Subcutaneous abdominal adipose tissue (tissue), 5 donors: ENCODE measurements at regions not wholly inside any gene's neighbourhood (a gene's known extent, or its start where the extent isn't known, plus 50 kb on each side); places are given as distances from the start of the nearest gene placed in this dataset.

Source experiments
- H3K27ac ChIP-seq: one replicate; pipeline ENCODE4 v1.7.0; 2013; ENCODE audit warnings: low read depth, mild to moderate bottlenecking, inconsistent platforms, low read length, moderate library complexity
- H3K27me3 ChIP-seq, 5 donors: one replicate each; pipeline ENCODE4 v1.7.0; 2013; ENCODE audit warnings: low read length in 5 of 5, inconsistent platforms in 1 of 5; ENCODE audit not compliant: control insufficient read depth in 5 of 5, insufficient read depth in 4 of 5
- H3K36me3 ChIP-seq, 5 donors: one replicate each; pipeline ENCODE4 v1.7.0; 2013; ENCODE audit warnings: low read length in 5 of 5; ENCODE audit not compliant: control insufficient read depth in 5 of 5, insufficient read depth in 5 of 5
- H3K4me1 ChIP-seq, 5 donors: one replicate each; pipeline ENCODE4 v1.7.0; 2013; ENCODE audit warnings: low read length in 5 of 5, mild to moderate bottlenecking in 3 of 5, moderate library complexity in 1 of 5; ENCODE audit not compliant: control insufficient read depth in 5 of 5, insufficient read depth in 5 of 5
- H3K4me3 ChIP-seq, 5 donors: one replicate each; pipeline ENCODE4 v1.7.0; 2013; ENCODE audit warnings: low read length in 5 of 5, low read depth in 1 of 5
- H3K9ac ChIP-seq, 5 donors: one replicate each; pipeline ENCODE4 v1.7.0; 2013; ENCODE audit warnings: low read length in 5 of 5, mild to moderate bottlenecking in 4 of 5, moderate library complexity in 3 of 5
- H3K9me3 ChIP-seq, 5 donors: one replicate each; pipeline ENCODE4 v1.7.0; 2013; ENCODE audit warnings: low read length in 5 of 5; ENCODE audit not compliant: control insufficient read depth in 5 of 5
- donor health status: healthy.
- donor health status: healthy.
- donor health status: healthy.
- donor health status: healthy.
- donor health status: healthy.

DNA sequence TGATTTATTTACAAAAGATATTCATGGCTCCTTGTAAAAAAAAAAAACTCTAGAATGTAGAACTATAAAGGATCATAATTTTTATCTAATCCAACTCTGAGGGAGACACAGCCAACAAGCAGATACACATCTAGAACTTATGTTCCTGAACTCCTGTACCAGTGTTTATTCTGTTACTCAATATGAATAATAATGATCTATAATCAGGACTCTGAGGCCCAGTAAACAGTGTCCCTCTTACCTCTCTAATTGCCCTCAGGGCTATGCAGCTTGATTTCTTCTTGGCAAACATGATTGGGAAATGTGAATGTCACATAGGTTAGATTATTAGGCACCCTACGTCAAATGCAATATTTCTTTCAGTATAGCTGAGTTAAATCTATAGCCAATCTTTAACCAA, 391.6 kb upstream of the RPS23 start:
- no peaks in the 10 kb centered on the region for H3K4me1 ChIP-seq
- H3K27ac ChIP-seq, result no peak overlapping the region
- H3K27me3 ChIP-seq, result no peaks in the 10 kb centered on the region
- no peak overlapping the region for H3K9ac ChIP-seq
- H3K36me3 ChIP-seq, result no peaks in the 10 kb centered on the region
- no peak overlapping the region for H3K4me3 ChIP-seq
- H3K9me3 ChIP-seq, result no peaks in the 10 kb centered on the region

DNA sequence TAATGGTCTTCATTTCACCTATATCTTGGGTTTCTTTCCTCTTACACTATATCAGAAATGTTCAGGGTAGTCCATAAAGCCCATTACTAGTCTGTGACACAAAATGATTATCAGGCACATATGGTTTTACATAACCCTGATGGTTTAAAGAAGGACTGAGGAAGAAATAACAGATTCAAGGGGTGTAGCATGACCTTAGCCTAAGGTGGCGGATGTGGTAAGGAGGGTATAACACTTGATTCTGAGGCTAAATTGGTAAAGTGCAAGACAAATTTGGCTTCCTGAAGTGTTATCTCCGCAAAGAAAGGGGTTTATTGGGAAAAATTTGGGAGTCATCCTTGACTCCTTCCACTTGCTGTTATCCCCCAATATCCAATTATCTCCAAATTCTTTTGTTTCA, 388.2 kb upstream of the RPS23 start:
- Histone ChIP-seq H3K9me3 (no peaks in the 10 kb centered on the region), H3K36me3 (no peaks in the 10 kb centered on the region), H3K27ac (no peak overlapping the region), H3K9ac (no peak overlapping the region), H3K4me3 (no peak overlapping the region), H3K4me1 (peaks cover 0 to 6% (median 1%) of the 10 kb centered on the region in 5 donors), H3K27me3 (no peaks in the 10 kb centered on the region)

GRCh38 chr5:82664732-82665131, 386.6 kb upstream of the RPS23 start:
- no peak overlapping the region for H3K9ac ChIP-seq
- H3K36me3 ChIP-seq, result no peaks in the 10 kb centered on the region
- H3K27me3 ChIP-seq, result no peaks in the 10 kb centered on the region
- H3K4me3 ChIP-seq, result no peak overlapping the region
- H3K4me1 ChIP-seq, result peaks cover 0 to 9% (median 5%) of the 10 kb centered on the region in 5 donors
- H3K9me3 ChIP-seq, result no peaks in the 10 kb centered on the region
- no peak overlapping the region for H3K27ac ChIP-seq

- no peaks in the 10 kb centered on the region for H3K36me3 ChIP-seq
- H3K27ac ChIP-seq, result no peak overlapping the region
- no peak overlapping the region for H3K9ac ChIP-seq
- no peaks in the 10 kb centered on the region for H3K27me3 ChIP-seq
- peaks cover 0 to 9% (median 5%) of the 10 kb centered on the region in 5 donors for H3K4me1 ChIP-seq
- H3K4me3 ChIP-seq, result no peak overlapping the region
- H3K9me3 ChIP-seq, result no peaks in the 10 kb centered on the region
Measured at GRCh38 chr5:82663225-82663624, 385.1 kb upstream of the RPS23 start.

DNA sequence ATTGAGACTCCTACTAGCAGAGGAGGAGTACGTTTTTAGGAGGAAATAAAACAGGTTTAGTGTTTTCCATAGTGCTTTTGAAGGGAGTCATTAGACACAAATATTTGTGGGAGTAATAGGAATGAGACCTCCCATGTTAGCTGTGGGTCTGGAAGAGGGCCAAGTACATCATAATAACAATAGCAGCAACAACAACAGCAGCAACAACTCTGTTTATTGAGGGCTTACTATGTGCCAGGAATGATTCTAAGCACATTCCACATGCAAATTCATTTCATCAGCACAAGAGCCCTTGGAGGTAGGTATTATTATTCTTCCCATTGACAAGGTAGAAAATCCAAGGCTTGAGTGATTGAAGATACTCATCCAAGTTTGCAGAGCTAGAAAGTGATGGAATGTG, 384.2 kb upstream of the RPS23 start:
- Histone ChIP-seq H3K27me3 (no peaks in the 10 kb centered on the region), H3K4me3 (no peak overlapping the region), H3K9ac (no peak overlapping the region), H3K27ac (no peak overlapping the region), H3K4me1 (peaks cover 0 to 9% (median 5%) of the 10 kb centered on the region in 5 donors), H3K36me3 (no peaks in the 10 kb centered on the region), H3K9me3 (no peaks in the 10 kb centered on the region)

- H3K9me3 ChIP-seq, result no peaks in the 10 kb centered on the region
- peaks cover 0 to 9% (median 5%) of the 10 kb centered on the region in 5 donors for H3K4me1 ChIP-seq
- H3K27me3 ChIP-seq, result no peaks in the 10 kb centered on the region
- no peak overlapping the region for H3K4me3 ChIP-seq
- no peak overlapping the region for H3K9ac ChIP-seq
- H3K27ac ChIP-seq, result no peak overlapping the region
- H3K36me3 ChIP-seq, result no peaks in the 10 kb centered on the region
Measured at GRCh38 chr5:82661933-82662332, 383.8 kb upstream of the RPS23 start.

DNA sequence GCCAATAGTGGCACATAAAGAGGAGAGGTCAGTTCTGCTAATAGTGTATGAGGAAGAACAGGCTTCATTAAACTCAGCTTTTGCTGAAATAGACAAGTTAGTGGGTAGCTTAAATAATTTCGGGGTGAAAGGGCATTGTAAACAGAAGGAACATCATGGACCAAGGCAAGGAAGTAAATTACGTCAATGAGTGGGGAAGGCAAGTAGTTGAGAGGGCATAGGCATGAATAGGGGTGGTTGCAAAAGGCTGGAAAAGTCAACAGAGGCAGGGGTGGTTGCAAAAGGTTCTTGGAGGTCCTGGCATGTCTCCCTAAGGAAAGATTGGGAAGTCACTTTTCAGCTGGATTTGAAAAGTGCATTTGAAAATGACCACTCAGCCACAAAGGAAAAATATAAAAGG, 383.3 kb upstream of the RPS23 start:
- Histone ChIP-seq H3K36me3 (no peaks in the 10 kb centered on the region), H3K27me3 (no peaks in the 10 kb centered on the region), H3K4me1 (peaks cover 0 to 9% (median 5%) of the 10 kb centered on the region in 5 donors), H3K9ac (no peak overlapping the region), H3K9me3 (no peaks in the 10 kb centered on the region), H3K4me3 (peak overlapping the region in 1 of 5 donors; percentile 17), H3K27ac (no peak overlapping the region)

DNA sequence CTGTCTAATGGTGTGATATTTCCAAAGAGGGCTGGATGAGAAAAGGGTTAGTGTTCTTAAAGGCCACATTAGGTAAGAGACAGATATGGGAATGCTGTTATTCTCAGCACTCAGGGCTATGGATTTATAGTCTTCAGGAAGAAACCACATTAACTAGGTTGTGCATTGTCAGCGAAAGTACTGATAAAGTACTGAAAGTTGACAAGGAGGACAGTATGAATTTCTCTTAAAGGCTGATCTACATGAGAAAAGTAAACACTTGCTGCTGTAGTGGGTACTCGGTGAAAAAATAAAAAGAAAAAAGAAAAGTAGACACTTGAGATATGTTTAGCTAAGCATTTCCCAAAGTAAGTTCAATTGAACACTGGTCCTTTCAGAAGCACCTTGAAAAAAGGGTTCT, 381.0 kb upstream of the RPS23 start:
- Histone ChIP-seq H3K9ac (no peak overlapping the region), H3K27me3 (no peaks in the 10 kb centered on the region), H3K4me3 (no peak overlapping the region), H3K36me3 (no peaks in the 10 kb centered on the region), H3K4me1 (peaks cover 0 to 9% (median 5%) of the 10 kb centered on the region in 5 donors), H3K9me3 (no peaks in the 10 kb centered on the region), H3K27ac (no peak overlapping the region)

DNA sequence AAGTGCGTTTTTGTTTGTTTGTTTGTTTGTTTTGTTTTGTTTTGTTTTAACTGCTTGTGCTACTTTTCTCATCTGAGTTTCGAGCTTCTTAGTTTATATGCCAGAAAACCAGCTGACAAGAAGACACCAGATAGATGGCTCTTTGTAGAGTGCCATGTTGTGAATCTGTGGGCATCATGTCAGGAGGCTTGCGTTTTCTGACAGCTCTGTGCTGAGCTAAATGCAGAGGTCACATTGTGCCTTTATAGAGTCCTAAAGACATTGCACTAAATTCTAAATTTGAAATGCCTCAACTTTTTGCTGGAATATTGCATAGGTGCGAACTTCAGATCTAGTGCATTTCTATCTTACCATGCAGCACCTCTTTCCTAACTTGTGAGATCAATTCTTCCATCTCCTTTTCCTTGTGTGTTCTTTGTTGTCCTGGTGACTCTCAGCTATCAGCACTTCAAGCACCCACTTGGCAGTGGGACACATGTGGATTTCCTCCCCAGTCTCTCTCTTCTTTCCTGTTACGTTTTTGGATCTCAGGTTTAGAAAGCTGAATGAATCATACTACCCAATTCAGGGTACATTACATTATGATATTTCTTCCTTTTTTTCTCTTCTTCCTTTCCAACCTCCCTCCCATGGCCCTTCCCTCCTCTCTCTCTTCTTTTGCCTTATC, 379.0 kb upstream of the RPS23 start:
- peaks cover 0 to 9% (median 5%) of the 10 kb centered on the region in 5 donors for H3K4me1 ChIP-seq

DNA sequence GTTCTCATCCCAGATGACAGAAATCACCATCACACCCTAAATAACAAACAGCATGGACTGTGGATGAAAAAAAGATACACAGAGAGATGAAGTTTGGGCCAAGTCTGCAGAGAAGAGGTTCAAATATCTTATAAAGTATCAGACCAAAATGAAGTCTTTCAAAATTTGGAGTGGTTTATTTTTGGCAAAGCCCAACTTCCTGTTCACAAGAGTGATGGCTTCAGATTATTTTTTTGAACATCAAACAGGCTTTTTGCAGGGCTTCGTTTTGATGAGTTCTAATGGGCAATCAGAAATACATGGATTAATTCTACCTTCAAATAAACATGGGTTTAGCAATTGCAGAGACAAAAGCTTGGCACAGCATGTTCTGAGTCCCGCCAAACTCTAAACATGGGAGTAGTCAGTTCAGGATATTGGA, 378.2 kb upstream of the RPS23 start:
- Histone ChIP-seq H3K36me3 (no peaks in the 10 kb centered on the region), H3K9ac (no peak overlapping the region), H3K27ac (no peak overlapping the region), H3K4me3 (no peak overlapping the region), H3K4me1 (peaks cover 0 to 4% (median 3%) of the 10 kb centered on the region in 5 donors), H3K9me3 (no peaks in the 10 kb centered on the region), H3K27me3 (no peaks in the 10 kb centered on the region)

More for the DNA sequence above, 379.0 kb upstream of the RPS23 start:
- no peaks in the 10 kb centered on the region for H3K36me3 ChIP-seq
- no peak overlapping the region for H3K9ac ChIP-seq
- H3K27me3 ChIP-seq, result no peaks in the 10 kb centered on the region
- H3K4me3 ChIP-seq, result no peak overlapping the region
- no peak overlapping the region for H3K27ac ChIP-seq
- H3K9me3 ChIP-seq, result no peaks in the 10 kb centered on the region
